GM23338 (cell line): ENCODE measurements at regions not wholly inside any gene's neighbourhood (a gene's known extent, or its start where the extent isn't known, plus 50 kb on each side); places are given as distances from the start of the nearest gene placed in this dataset.

Experiments
- ATAC-seq: fragments of 200-7000 bp; cut with Tn5 transposase; 3 replicates; pipeline ENCODE4 v1.9.1; 2020
- DNase-seq: peaks from one replicate; pipeline ENCODE4 v3.0.0-alpha.2; 2015; ENCODE audit warnings: low spot score
- H2AFZ ChIP-seq: fragments of 200-600 bp; sonication (generic); 2 replicates; pipeline ENCODE4 v1.8.0; 2016; ENCODE audit warnings: antibody characterized with exemption, mild to moderate bottlenecking, moderate library complexity
- H3F3A ChIP-seq: fragments of 200-600 bp; sonication (generic); replicated peaks from 2 replicates; pipeline ENCODE4 v1.8.0; 2017; ENCODE audit warnings: antibody characterized with exemption, mixed run types, low read depth
- H3K27ac ChIP-seq: fragments of 200-600 bp; sonication (generic); 2 replicates; pipeline ENCODE4 v1.6.1; 2016; ENCODE audit warnings: low read depth
- H3K27me3 ChIP-seq: fragments of 200-600 bp; sonication (generic); 2 replicates; pipeline ENCODE4 v1.8.0; 2016; ENCODE audit warnings: mild to moderate bottlenecking, mixed run types, moderate library complexity; ENCODE audit not compliant: insufficient read depth
- H3K36me3 ChIP-seq: fragments of 200-600 bp; sonication (generic); 2 replicates; pipeline ENCODE4 v1.8.0; 2016; ENCODE audit warnings: mild to moderate bottlenecking; ENCODE audit not compliant: insufficient read depth
- H3K4me1 ChIP-seq: fragments of 200-600 bp; sonication (generic); 2 replicates; pipeline ENCODE4 v1.8.0; 2016; ENCODE audit warnings: mild to moderate bottlenecking, moderate library complexity; ENCODE audit not compliant: insufficient read depth
- H3K4me2 ChIP-seq: fragments of 200-600 bp; sonication (generic); 2 replicates; pipeline ENCODE4 v1.7.1; 2017; ENCODE audit warnings: mixed run types
- H3K4me3 ChIP-seq: fragments of 200-600 bp; sonication (generic); 2 replicates; pipeline ENCODE4 v1.6.1; 2016; ENCODE audit warnings: mixed run types
- H3K79me2 ChIP-seq: fragments of 200-600 bp; sonication (generic); replicated peaks from 2 replicates; pipeline ENCODE4 v1.8.0; 2017; ENCODE audit warnings: mild to moderate bottlenecking; ENCODE audit not compliant: insufficient read depth
- H3K9me2 ChIP-seq: fragments of 200-600 bp; sonication (generic); 2 replicates; pipeline ENCODE4 v1.8.0; 2017; ENCODE audit not compliant: insufficient read depth
- H4K20me1 ChIP-seq: fragments of 200-600 bp; sonication (generic); replicated peaks from 2 replicates; pipeline ENCODE4 v1.8.0; 2017; ENCODE audit warnings: mild to moderate bottlenecking; ENCODE audit not compliant: insufficient read depth
- H3K27ac Mint-ChIP-seq: 2 replicates; pipeline ENCODE4 v1.8.0; 2020; ENCODE audit warnings: inconsistent platforms, mild to moderate bottlenecking, moderate library complexity, mixed read lengths
- H3K27me3 Mint-ChIP-seq: 3 replicates; pipeline ENCODE4 v1.8.0; 2022; ENCODE audit warnings: low read depth, mild to moderate bottlenecking, moderate library complexity, mixed read lengths, inconsistent platforms; ENCODE audit not compliant: insufficient read depth, poor library complexity
- H3K36me3 Mint-ChIP-seq: 3 replicates; pipeline ENCODE4 v1.8.0; 2021; ENCODE audit warnings: low read depth, mild to moderate bottlenecking, inconsistent platforms, moderate library complexity, mixed read lengths
- H3K4me1 Mint-ChIP-seq: 3 replicates; pipeline ENCODE4 v1.8.0; 2020; ENCODE audit warnings: mild to moderate bottlenecking, inconsistent platforms, mixed read lengths
- H3K4me3 Mint-ChIP-seq: 3 replicates; pipeline ENCODE4 v1.8.0; 2021; ENCODE audit warnings: moderate library complexity, mild to moderate bottlenecking, inconsistent platforms, mixed read lengths
- H3K9me3 Mint-ChIP-seq: 3 replicates; pipeline ENCODE4 v1.8.0; 2020; ENCODE audit warnings: moderate library complexity, mild to moderate bottlenecking, inconsistent platforms, mixed read lengths
- CREB1 ChIP-seq: fragments of 250-450 bp; sonication (Bioruptor Pico); IDR thresholded peaks from 2 replicates; pipeline ENCODE4 v1.5.0; 2020; ENCODE audit warnings: low read depth, mild to moderate bottlenecking, moderate library complexity
- JUNB ChIP-seq: IDR thresholded peaks from one replicate; pipeline ENCODE4 v1.6.1; 2016; ENCODE audit warnings: antibody characterized with exemption; ENCODE audit not compliant: unreplicated experiment
- NANOG ChIP-seq: IDR thresholded peaks from 2 replicates; pipeline ENCODE4 v1.6.1; 2016; ENCODE audit warnings: antibody characterized with exemption, borderline replicate concordance
- REST ChIP-seq: IDR thresholded peaks from one replicate; pipeline ENCODE4 v1.6.1; 2018; ENCODE audit warnings: antibody characterized with exemption; ENCODE audit not compliant: unreplicated experiment
- STAT1 ChIP-seq: IDR thresholded peaks from one replicate; pipeline ENCODE4 v1.6.1; 2016; ENCODE audit warnings: antibody characterized with exemption; ENCODE audit not compliant: unreplicated experiment
- ZNF114 ChIP-seq: fragments of 250-450 bp; sonication (Bioruptor Pico); IDR thresholded peaks from 2 replicates; pipeline ENCODE4 v1.5.0; 2020; ENCODE audit warnings: mild to moderate bottlenecking, moderate library complexity
- ZNF331 ChIP-seq: fragments of 250-450 bp; sonication (Bioruptor Pico); IDR thresholded peaks from 2 replicates; pipeline ENCODE4 v1.5.0; 2020; ENCODE audit warnings: low read depth, mild to moderate bottlenecking, moderate library complexity
- TF ChIP-seq, protein P1 (sequence below), 2 experiments: fragments of 200-600 bp in 1 of 2; sonication (generic) in 1 of 2; conservative IDR thresholded peaks; 2 replicates each; pipeline versions ENCODE4 v1.5.1 to v1.6.1; 2016 to 2017; ENCODE audit warnings: antibody characterized with exemption in 2 of 2, low read depth in 2 of 2, mild to moderate bottlenecking in 2 of 2, moderate library complexity in 1 of 2

DNA sequence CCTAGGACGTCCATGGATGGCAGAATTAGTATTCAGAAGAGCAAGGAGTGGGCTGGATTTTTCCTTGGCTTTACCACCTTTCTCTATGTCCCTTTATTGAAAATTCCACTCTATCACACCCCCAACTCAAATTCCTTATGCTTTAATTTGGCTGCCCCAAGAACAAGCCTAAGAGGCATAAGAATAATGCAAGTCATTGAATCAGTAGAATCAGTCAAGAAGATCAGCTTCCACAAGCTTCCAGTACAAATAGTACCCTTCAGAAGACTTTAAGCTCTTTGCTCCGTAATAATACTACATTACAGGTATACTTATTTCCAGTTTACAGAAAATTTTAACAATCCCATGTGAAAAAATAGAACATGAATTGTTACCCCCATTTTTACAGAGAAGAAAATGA, 51.0 kb upstream of the SNAP25 start:
- Histone ChIP-seq H3K4me2 (no peak overlapping the region), H2AFZ (no peak overlapping the region), H3F3A (no peaks in the 10 kb centered on the region), H3K9me2 (peaks cover 12% of the 10 kb centered on the region; the same call in 1 of the 2 replicates), H3K4me3 (no peak overlapping the region), H3K79me2 (no peaks in the 10 kb centered on the region), H3K27me3 (peaks cover 12% of the 10 kb centered on the region), H3K36me3 (no peaks in the 10 kb centered on the region), H4K20me1 (no peaks in the 10 kb centered on the region), H3K4me1 (peaks cover 7% of the 10 kb centered on the region; the same call in 1 of the 2 replicates), H3K27ac (no peak overlapping the region)
- H3K27ac Mint-ChIP-seq: no peak overlapping the region
- no peaks in the 10 kb centered on the region; the same call in 2 of the 3 replicates for H3K9me3 Mint-ChIP-seq
- no peak for ATAC-seq
- peaks cover 6% of the 10 kb centered on the region for H3K27me3 Mint-ChIP-seq
- TF ChIP-seq ZNF114 (CRISPR knock-in tag) (no peak), ZNF331 (CRISPR knock-in tag) (no peak), REST (no peak), STAT1 (no peak), CREB1 (CRISPR knock-in tag) (no peak), JUNB (no peak), NANOG (no peak)
- TF ChIP-seq, protein P1, sequence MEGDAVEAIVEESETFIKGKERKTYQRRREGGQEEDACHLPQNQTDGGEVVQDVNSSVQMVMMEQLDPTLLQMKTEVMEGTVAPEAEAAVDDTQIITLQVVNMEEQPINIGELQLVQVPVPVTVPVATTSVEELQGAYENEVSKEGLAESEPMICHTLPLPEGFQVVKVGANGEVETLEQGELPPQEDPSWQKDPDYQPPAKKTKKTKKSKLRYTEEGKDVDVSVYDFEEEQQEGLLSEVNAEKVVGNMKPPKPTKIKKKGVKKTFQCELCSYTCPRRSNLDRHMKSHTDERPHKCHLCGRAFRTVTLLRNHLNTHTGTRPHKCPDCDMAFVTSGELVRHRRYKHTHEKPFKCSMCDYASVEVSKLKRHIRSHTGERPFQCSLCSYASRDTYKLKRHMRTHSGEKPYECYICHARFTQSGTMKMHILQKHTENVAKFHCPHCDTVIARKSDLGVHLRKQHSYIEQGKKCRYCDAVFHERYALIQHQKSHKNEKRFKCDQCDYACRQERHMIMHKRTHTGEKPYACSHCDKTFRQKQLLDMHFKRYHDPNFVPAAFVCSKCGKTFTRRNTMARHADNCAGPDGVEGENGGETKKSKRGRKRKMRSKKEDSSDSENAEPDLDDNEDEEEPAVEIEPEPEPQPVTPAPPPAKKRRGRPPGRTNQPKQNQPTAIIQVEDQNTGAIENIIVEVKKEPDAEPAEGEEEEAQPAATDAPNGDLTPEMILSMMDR (conservative IDR thresholded peaks at IDR 0.05; ENCODE audit: low read depth in 2 of 2): no peak
- H3K36me3 Mint-ChIP-seq: no peaks in the 10 kb centered on the region
- no peak for DNase-seq
- H3K4me3 Mint-ChIP-seq: no peak overlapping the region
- H3K4me1 Mint-ChIP-seq: peaks cover 8% of the 10 kb centered on the region
